ENCODE measurements at regions not wholly inside any gene's neighbourhood (a gene's known extent, or its start where the extent isn't known, plus 50 kb on each side); places are given as distances from the start of the nearest gene placed in this dataset.

DNA sequence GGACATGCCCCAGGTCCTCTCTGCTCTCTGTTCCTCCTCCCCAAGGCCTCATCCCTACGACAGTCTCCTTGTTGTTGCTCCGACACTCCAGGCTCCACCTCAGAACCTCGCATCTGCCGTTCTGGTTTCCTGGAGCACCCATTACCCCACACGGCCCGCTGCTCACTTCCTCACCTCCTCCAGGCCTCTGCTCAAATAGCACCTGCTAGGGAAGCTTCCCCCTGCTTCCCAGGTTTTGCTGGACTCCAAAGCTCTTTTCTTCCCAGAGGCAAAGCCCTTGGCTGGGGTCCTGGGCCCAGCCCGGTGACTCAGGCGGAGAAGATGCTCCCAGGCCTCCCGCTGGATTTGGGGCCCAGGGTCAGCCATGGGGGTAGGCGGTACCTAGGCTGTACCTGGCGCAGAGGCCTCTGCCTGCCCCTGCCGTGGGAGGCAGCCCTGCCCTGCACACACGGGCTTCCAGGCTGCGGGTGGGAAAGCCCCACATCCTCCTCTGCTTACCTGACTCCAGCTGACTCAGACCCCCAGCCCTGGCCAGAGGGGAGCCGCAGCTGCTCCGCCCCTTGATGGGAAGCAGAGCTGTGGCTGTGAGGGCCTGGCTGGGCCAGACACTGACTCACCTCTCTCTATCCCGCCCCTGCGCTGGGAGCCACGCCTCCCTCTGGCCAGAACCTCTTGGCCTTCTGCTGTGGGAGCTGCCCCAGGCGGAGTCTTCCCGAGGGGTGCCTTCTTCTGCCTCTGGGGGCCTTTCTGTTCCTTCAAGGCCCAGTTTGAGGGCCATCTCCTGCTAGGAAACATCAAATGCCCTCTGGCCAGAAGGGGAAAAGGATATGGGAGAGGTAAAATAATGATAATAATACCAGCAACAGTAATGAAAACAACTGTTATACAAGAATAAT is 130.5 kb downstream of the CEBPB start:
- peak overlapping the region; percentile 24 for H3K4me3 ChIP-seq (ENCODE audit: low read depth, low read length)

DNA sequence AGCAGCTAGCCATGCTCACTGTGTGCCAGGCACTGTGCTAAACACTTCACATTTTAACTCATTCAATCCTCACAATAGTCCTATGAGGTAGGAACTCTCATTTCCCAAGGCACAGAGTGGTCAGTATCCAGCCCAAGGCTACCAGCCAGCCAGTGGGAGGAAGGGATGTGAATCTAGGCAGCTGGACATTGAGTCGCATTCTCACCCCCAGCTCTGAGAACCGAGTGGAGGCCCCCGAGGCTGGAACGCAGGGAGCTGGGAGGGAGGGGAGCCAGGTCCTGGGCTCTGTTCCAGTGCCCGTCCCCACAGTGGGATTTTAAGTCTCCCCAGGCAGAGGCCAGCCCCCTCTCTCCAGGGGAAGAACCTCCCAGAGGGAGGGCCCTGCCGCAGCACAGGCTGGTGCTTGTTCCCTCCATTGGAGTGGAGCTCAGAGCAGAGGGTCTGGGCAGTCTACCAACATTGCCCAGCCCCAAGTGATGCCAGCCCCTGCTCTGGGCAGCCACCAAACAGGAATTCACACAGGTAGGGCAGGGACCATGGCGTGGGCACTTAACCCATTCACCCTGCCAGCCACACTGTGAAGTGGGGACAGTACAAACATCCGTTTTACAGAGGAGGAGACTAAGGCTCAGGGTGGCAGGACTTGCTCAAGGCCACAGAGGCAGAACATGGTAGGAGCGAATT is 131.3 kb downstream of the CEBPB start:
- TF ChIP-seq, protein P1, sequence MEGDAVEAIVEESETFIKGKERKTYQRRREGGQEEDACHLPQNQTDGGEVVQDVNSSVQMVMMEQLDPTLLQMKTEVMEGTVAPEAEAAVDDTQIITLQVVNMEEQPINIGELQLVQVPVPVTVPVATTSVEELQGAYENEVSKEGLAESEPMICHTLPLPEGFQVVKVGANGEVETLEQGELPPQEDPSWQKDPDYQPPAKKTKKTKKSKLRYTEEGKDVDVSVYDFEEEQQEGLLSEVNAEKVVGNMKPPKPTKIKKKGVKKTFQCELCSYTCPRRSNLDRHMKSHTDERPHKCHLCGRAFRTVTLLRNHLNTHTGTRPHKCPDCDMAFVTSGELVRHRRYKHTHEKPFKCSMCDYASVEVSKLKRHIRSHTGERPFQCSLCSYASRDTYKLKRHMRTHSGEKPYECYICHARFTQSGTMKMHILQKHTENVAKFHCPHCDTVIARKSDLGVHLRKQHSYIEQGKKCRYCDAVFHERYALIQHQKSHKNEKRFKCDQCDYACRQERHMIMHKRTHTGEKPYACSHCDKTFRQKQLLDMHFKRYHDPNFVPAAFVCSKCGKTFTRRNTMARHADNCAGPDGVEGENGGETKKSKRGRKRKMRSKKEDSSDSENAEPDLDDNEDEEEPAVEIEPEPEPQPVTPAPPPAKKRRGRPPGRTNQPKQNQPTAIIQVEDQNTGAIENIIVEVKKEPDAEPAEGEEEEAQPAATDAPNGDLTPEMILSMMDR (IDR thresholded peaks at IDR 0.05; ENCODE audit: low read depth, low read length) = no peak
- DNase-seq (ENCODE audit: low read depth, low spot score) = peak; percentile 69
- no peak overlapping the region for H3K4me3 ChIP-seq (ENCODE audit: low read depth, low read length)
- in situ Hi-C loops (cut with HindIII; ENCODE audit: low sequenced_read_pairs) = no loop called here

More for the DNA sequence above, 130.5 kb downstream of the CEBPB start:
- in situ Hi-C loops (cut with HindIII; ENCODE audit: low sequenced_read_pairs) = no loop called here
- DNase-seq (ENCODE audit: low read depth, low spot score) = peak; percentile 97
- TF ChIP-seq, protein P1 (IDR thresholded peaks at IDR 0.05; ENCODE audit: low read depth, low read length) = no peak

DNA sequence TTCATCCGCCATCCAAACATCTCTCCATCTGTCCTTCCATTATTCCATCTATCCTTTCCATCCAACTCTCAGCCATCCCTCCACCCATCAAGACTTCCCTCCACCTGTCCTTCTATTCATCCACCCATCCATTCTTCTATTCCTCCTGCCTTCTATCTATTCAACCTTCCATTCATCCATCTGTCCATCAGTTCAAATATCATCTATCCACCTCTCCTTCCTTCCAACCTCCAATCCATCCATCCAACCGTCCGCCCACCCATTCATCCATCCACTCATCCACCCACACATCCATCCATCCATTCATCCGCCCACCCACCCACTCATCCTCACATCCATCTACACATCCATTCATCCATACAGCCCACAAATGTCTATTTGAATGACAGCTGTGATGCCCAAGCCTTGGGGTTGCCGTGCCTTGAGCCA is 132.1 kb downstream of the CEBPB start:
- H3K4me3 ChIP-seq (ENCODE audit: low read depth, low read length) = no peak overlapping the region
- in situ Hi-C loops (cut with HindIII; ENCODE audit: low sequenced_read_pairs) = no loop called here
- TF ChIP-seq, protein P1 (IDR thresholded peaks at IDR 0.05; ENCODE audit: low read depth, low read length) = no peak
- DNase-seq (ENCODE audit: low read depth, low spot score) = no peak

DNA sequence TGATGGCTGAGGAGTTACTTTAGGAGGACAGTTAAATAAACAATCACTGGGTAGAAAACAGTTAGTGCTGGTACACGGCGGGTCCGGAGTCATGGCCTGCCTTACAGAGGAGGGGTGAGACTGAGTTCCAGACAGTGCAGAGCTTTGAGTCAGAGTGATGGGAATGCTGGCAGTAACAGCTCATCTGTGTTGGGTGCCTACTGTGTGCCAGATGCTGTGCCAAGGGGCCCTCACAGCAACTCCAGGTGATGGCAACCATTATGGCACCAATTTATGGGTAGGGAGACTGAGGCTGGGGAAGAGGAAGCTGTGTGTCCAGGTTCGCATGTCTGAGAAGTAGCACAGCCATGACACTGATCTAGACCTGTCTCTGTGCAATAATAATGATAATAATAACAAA is 132.6 kb downstream of the CEBPB start:
- no peak overlapping the region for H3K4me3 ChIP-seq (ENCODE audit: low read depth, low read length)
- TF ChIP-seq, protein P1 (IDR thresholded peaks at IDR 0.05; ENCODE audit: low read depth, low read length) = no peak
- DNase-seq (ENCODE audit: low read depth, low spot score) = peak; percentile 19
- in situ Hi-C loops (cut with HindIII; ENCODE audit: low sequenced_read_pairs) = no loop called here

DNA sequence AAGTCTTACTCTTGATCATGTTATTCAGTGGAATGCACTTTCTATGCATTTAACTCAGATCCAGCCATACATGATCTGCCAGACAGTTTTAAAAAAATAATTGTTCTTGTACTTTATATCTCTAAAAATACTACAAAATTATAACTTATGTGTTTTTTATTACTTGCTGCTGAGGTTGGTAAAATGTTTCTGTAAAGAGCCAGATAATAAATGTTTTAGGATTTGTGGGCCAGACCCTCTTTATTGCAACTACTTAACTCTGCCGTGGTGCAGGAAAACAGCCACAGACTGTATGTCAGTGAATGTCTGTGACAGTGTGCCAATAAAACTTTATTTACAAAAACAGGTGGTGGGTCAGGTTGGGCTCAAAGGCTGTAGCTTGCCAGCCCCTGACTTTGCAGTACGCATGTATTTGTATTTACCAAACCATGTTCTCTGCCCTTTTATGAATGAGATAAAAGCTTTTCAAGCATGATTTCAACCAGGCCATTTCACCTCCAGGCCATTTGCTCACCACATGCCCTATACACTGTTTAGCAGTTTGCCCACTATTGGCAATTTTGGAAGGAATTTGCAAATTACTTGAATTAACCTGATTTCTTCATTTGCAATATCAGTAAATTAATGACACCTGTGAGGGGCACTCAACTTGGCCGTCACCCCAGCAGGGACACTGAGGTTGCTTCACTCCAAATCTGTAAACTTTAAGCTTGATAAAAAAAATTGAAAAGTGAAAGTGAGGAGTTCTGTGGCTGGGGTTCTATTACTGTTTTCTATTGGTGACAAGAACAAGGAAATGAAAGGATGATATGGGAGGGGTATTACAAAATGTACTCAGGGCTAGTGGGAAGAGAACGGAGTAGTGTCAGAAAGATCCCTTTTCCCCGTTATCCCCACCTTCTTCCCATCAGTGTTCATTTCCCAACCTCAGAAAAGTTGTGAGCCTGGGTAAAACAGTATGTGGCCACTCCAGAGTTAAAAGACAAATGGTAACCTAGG is 133.4 kb downstream of the CEBPB start:
- TF ChIP-seq, protein P1 (IDR thresholded peaks at IDR 0.05; ENCODE audit: low read depth, low read length) = no peak
- no peak overlapping the region for H3K4me3 ChIP-seq (ENCODE audit: low read depth, low read length)
- in situ Hi-C loops (cut with HindIII; ENCODE audit: low sequenced_read_pairs) = no loop called here
- no peak for DNase-seq (ENCODE audit: low read depth, low spot score)

DNA sequence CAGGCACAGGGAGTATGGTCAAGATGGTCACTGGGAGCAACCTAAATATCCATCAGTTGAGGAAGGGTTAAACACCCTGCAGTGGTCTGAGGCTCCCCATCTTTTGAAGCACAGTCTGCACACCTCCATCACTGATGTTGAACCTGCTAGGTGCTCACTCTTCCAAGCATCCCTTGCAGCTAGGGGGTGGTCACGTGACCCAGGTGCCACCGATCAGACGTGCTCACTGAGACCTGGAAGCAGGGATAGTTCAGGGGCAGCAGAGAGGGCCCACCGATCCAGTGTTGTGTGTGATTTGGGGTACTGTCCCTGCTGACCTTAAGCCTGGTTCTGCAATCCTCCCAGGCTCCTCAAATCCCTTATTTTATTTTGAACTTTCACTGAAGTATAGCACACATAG is 134.6 kb downstream of the CEBPB start:
- H3K4me3 ChIP-seq (ENCODE audit: low read depth, low read length) = no peak overlapping the region
- TF ChIP-seq, protein P1 (IDR thresholded peaks at IDR 0.05; ENCODE audit: low read depth, low read length) = no peak
- no peak for DNase-seq (ENCODE audit: low read depth, low spot score)
- in situ Hi-C loops (cut with HindIII; ENCODE audit: low sequenced_read_pairs) = no loop called here

All from astrocyte of the spinal cord (primary cell).